Activated T-cell treated with anti-CD3 and anti-CD28 coated beads for 4 hours (primary cell): ENCODE measurements at regions not wholly inside any gene's neighbourhood (a gene's known extent, or its start where the extent isn't known, plus 50 kb on each side); places are given as distances from the start of the nearest gene placed in this dataset.

Experiments
- DNase-seq: peaks from one replicate; pipeline ENCODE4 v3.0.0-alpha.2; 2020

- no peak for DNase-seq
Measured at GRCh38 chr9:89554307-89555035, 50.3 kb upstream of the GADD45G start.

GRCh38 chr9:89553451-89554010, 51.3 kb upstream of the GADD45G start:
- no peak for DNase-seq

GRCh38 chr9:89550346-89550927, 52.5 kb upstream of the SEMA4D start:
- DNase-seq: no peak

DNA sequence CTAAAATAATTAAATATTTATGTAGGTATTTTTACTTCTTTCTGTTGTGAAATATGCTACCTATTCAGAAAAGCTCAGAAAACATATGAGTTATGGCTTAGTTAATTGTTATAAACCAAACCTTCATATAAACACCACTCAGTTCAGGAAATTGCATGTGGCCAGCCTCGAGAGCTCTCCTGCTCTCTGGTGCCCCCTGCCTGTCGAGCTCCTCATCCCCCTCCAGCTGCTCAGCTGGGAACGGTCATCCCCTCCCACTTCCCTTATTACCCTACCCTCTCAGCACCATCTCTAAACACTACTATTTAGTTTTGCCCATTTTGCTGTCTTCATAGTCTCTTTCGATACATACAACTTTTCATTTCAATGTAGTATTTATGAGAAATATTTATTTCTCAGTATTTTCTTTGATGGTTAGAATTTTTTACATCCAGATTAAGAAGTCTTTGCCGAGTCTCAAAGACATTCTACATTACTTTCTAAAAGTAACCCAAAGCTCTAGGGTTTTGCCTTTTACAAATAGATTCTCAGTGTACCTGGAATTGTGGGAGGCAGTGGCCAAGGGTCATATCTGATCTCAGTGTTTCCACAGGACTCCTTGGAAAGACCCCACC, 51.2 kb upstream of the SEMA4D start:
- peak; percentile 87 for DNase-seq

DNA sequence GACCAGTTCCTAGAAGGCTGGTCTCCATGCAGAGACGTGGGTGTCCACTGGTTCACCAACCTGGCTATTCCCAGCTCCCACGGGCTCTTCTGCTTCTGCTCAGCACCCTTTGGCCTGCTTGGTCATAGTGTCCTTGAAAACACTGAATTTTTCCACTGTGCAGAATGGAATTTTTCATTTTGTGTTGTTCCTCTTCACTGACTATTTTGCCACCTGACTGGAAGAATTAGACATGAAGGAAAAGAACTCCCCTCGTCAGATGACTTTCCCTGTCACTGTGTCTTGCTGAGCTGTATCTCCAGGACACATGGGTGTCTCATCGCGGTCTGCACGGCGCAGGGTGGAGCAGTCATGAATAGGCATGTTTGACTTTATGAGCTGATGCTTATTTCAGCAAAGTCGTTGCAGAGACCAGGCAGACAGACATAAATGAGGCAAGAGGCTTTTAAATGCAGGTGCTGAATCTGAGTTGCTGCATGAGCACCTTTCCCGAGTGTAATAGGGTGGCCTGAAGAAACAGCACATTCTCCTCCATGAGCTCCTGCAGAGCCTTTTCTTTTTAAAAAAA, 50.2 kb upstream of the SEMA4D start:
- DNase-seq: no peak
